ENCODE measurements at regions not wholly inside any gene's neighbourhood (a gene's known extent, or its start where the extent isn't known, plus 50 kb on each side); places are given as distances from the start of the nearest gene placed in this dataset.

GRCh38 chr5:2204366-2205184, 321.9 kb upstream of the IRX4 start:
- FAIRE-seq (no peak), DNase-seq (ENCODE audit: extremely low spot score, insufficient read length, low read depth) (no peak)

DNA sequence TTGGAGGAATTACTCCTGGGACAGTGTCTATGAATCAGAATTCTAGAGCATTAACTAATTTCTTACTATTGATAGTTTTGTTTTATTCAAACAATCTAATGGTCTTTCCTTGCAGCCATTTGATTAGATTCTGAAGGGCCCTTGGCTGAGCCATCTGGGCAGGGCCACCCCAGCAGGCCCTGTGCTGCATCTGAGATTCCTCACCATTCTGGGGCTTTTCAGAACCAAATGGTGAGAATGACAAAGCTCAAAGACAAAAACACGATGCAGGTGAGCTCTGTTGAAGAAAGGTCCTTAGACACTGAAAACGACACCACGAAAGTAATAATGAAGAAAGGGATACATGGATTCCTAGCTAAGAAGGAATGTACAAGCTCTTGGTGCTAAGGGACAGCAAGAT, 321.0 kb upstream of the IRX4 start:
- DNase-seq (ENCODE audit: extremely low spot score, insufficient read length, low read depth) (no peak), FAIRE-seq (no peak)

GRCh38 chr5:2201832-2202231, 319.1 kb upstream of the IRX4 start:
- DNase-seq (ENCODE audit: extremely low spot score, insufficient read length, low read depth) = no peak
- no peak for FAIRE-seq

DNA sequence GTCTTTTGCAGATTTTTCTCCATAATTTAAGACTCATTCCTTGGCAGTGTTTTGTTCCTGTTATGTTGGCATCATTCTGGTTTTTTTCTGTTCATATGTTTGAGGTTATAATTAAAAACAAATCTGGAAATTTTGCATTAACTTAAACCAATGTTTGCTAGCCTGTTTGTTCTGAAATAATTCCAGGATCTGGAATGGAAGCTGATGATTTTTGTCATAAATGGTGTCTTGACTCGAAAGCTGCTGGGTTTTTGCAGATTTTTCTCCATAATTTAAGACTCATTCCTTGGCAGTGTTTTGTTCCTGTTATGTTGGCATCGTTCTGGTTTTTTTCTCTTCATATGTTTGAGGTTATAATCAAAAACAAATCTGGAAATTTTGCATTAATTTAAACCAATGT, 318.7 kb upstream of the IRX4 start:
- no peak for FAIRE-seq
- no peak for DNase-seq (ENCODE audit: extremely low spot score, insufficient read length, low read depth)

GRCh38 chr5:2201011-2201410, 318.3 kb upstream of the IRX4 start:
- no peak for FAIRE-seq
- DNase-seq (ENCODE audit: extremely low spot score, insufficient read length, low read depth) = no peak

DNA sequence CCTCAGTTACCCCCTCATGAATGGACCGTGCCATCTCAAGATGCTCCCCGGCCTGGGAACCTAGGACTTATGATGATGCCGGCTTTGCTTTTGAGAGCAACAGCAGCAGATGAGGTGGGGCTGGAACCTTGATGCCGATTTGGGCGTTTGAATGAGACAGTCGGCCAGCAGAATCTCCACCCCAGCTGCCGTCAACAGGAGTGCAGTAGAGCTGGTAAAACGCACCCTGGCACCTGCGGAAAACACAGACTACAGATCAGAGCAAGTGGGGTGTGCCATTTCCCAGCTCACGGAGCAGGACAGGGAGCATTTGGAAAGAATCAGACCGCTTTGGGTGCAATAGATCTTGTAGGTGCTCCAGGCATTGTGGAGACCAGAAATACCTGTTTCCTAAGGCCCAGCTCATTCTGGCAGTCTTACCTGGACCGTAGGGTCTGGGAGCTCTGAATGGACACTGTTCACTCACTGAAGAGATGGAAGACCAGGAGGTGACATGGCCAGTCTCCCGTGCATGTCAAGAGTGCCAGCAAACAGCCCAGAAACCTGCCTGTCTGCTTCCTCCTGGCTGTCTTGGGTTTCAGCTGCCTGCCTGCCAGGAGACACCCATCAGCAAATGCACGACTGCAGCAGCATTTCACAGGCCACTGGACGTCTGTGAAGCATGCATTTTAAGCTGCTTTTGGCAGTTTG, 317.7 kb upstream of the IRX4 start:
- no peak for FAIRE-seq
- no peak for DNase-seq (ENCODE audit: extremely low spot score, insufficient read length, low read depth)

- FAIRE-seq (no peak), DNase-seq (ENCODE audit: extremely low spot score, insufficient read length, low read depth) (no peak)
Measured at GRCh38 chr5:2199697-2200096, 317.0 kb upstream of the IRX4 start.

DNA sequence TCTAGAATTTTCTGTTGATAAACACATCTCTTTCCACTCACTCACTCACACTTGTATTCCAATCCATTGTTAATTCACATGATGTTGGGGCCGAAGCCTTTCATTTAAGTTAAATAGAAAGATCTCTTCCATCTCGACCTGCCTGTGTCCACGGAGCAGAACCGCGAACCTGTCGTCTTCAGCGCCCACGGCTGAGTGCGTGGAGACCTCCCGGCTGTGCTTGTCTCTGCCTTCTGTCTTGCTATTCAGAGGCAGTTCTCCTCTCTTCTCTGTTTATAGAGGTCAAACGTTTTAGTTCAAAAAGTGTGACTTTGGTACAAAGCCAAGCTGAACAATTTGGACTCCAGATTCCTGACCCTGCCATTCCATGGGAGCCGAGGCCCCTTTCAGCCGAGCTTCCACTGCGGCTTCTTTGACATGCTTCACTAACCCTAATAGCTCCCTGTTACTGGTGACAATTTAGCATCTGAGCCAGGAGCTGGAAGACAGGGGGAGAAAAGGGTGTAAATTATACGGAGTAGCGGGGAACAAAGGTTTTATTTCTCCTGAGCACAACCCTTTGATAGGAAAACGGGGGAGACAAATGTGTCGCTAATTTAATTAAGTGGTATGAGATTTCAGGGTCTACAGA, 314.4 kb upstream of the IRX4 start:
- FAIRE-seq (no peak), DNase-seq (ENCODE audit: extremely low spot score, insufficient read length, low read depth) (no peak)

DNA sequence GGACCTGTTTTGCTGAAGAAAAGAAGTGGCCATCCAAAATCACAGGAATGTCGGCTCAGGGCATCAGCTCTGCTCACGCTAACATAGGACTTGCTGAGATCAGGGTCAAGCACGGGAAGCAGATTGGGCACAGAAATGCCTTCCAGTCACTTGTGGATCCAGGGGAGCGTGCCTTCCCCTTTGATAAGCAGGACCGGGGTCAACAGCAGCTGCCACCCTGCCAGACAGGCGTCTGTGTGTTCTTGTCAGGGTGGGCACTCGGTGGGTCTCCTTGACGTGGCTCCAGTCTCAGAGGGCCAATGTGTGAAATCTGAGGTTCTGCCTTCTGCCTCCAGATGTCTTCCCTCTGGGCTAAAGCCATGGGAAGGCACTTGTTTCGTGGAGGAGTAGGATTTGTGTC, 313.7 kb upstream of the IRX4 start:
- no peak for FAIRE-seq
- DNase-seq (ENCODE audit: extremely low spot score, insufficient read length, low read depth) = no peak

GRCh38 chr5:2194949-2195348, 312.2 kb upstream of the IRX4 start:
- FAIRE-seq = no peak
- no peak for DNase-seq (ENCODE audit: extremely low spot score, insufficient read length, low read depth)

- FAIRE-seq = no peak
- DNase-seq (ENCODE audit: extremely low spot score, insufficient read length, low read depth) = no peak
Measured at GRCh38 chr5:2194236-2194555, 311.5 kb upstream of the IRX4 start.

DNA sequence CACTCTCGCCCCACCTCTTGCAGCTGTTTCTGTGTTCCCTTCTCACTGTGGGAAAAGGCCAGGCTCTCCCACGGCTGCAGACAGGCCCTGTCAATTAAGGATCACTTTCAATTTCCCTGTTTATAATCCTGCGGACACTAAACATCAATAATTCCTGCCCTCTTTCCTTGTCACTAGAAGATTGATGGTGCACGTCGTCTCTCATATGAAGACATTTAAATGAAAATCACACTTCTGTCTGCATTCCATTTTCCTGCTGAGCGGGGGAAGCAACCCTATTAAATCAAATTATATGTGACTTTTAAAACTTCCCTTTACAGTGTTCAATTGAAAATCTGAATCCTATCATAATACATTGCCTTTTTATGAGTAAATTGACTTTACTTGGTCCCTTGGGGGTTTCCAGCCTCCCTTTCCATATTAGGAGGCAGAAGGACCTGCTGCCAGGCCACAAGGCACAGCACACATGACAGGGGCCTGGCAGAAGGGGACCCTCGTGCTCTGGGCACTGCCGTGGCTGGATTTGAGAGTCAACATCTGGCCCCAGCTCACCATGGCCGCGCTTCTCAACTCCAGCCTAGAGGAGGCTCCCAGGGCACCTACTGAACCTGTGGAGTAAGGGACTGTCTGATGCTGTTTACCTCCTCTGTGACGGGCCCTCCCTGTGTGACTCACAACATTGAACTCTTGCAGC, 311.0 kb upstream of the IRX4 start:
- DNase-seq (ENCODE audit: extremely low spot score, insufficient read length, low read depth) = no peak

DNA sequence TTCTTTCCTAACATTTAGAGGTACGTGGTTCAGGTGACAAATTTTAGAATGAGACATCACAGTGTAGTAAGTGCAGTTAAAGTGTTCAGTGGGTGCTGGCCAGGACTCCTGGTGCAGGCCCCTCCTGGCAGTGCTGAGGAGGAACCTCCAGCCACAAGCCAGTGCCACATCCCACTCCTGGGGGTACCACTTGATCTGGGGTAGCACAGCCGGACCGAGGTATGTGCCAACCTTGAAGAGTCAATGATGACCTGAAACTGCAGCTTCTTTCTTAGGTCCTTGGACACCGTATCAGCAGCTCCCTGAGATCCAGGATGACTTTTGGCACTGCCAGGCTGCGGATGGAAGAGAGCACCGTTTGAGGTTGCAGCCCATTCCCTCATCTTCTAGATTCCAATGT, 310.4 kb upstream of the IRX4 start:
- FAIRE-seq = no peak
- no peak for DNase-seq (ENCODE audit: extremely low spot score, insufficient read length, low read depth)

More for the DNA sequence above, 311.0 kb upstream of the IRX4 start:
- no peak for FAIRE-seq

DNA sequence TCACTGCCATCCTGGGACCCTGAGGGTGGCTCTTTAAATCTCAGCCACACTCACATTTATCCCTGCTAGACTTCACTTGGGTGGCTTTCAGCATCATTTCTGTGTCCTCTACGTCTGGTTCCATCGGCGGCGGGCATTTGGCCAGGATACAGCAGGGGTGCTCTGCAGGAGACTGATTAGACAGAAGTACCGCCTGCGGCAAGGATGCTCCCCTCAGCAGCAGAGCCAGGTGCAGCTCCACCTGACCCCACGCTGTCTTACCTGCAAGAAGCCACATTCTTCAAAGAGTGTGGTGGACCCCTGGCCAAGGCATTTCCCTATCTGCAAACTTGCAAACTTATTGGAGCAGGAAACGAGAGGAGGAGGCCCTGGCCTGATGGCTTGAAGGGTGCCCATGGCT, 309.8 kb upstream of the IRX4 start:
- FAIRE-seq = no peak
- no peak for DNase-seq (ENCODE audit: extremely low spot score, insufficient read length, low read depth)

DNA sequence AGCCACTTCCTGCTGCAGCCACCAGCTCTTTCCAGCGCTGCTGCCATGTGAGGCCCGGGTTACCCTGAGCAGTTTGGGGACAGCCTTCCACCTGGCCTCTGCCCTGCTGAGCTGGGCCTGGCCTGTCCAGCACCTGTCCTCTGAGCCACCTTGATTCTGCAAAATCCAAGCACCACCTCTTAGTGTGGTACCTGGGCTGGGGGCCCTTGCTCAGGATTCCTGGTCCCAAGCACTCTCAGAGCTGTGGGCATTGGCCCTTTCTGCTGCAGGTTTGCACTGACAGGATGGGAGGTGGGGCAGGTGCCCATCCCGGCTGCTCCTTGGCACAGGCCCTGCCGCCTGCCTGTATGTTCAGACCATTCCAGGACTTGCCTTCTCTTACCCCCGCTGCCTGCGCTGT, 309.2 kb upstream of the IRX4 start:
- no peak for FAIRE-seq
- no peak for DNase-seq (ENCODE audit: extremely low spot score, insufficient read length, low read depth)

- FAIRE-seq (no peak), DNase-seq (ENCODE audit: extremely low spot score, insufficient read length, low read depth) (no peak)
Measured at GRCh38 chr5:2190549-2190948, 307.8 kb upstream of the IRX4 start.

GRCh38 chr5:2188661-2189060, 305.9 kb upstream of the IRX4 start:
- FAIRE-seq = no peak

GRCh38 chr5:2188137-2188536, 305.4 kb upstream of the IRX4 start:
- DNase-seq (ENCODE audit: extremely low spot score, insufficient read length, low read depth) = no peak

More at GRCh38 chr5:2188661-2189060, 305.9 kb upstream of the IRX4 start:
- no peak for DNase-seq (ENCODE audit: extremely low spot score, insufficient read length, low read depth)

GRCh38 chr5:2187687-2188086, 305.0 kb upstream of the IRX4 start:
- FAIRE-seq (no peak), DNase-seq (ENCODE audit: extremely low spot score, insufficient read length, low read depth) (no peak)

More at GRCh38 chr5:2188137-2188536, 305.4 kb upstream of the IRX4 start:
- no peak for FAIRE-seq

DNA sequence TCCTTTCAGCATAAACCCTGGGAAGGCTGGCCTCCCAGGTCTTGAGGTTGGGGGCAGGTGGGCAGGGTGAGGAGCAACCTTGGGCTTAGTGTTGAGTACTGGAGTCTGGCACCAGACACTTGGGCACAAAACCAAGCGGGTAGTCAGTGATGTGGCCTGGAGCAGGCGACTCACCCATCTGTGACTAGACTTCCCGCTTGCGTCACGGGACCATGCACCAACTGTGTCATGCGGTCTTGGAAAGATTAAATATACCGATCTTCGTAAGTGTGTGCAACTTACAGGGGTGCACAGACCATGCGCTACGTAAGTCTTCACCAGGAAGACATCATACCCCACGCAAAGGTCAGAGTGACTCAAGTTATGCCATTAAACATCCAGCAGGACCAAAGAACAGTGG, 304.4 kb upstream of the IRX4 start:
- FAIRE-seq = no peak

More for the DNA sequence above, 304.4 kb upstream of the IRX4 start:
- DNase-seq (ENCODE audit: extremely low spot score, insufficient read length, low read depth) = no peak

Data from GM18507 (cell line).